GM12878 (cell line): ENCODE measurements at regions not wholly inside any gene's neighbourhood (a gene's known extent, or its start where the extent isn't known, plus 50 kb on each side); places are given as distances from the start of the nearest gene placed in this dataset.

Experiments
- ATAC-seq: fragments of 200-7000 bp; cut with Tn5 transposase; 3 replicates; pipeline ENCODE4 v1.9.1; 2020; ENCODE audit warnings: mild to moderate bottlenecking, moderate library complexity
- BruUV-seq: library from RNA; stranded (reverse); fragments of 400-500 nt; replicated peaks from 2 replicates; lab custom pipeline; 2021; lab: Mats Ljungman, UMichigan
- CTCF ChIA-PET: fragments of 300-600 bp; sonication (Branson Sonifier 250); formaldehyde crosslinking; extraction: SDS; loops from one replicate; lab custom pipeline; 2021; ENCODE audit warnings: inconsistent platforms; lab: Yijun Ruan, JAX
- POLR2A ChIA-PET: fragments of 350-600 bp; formaldehyde crosslinking; extraction: SDS; loops from one replicate; lab custom pipeline; 2021; ENCODE audit warnings: inconsistent platforms; lab: Charles Lee
- RAD21 ChIA-PET: fragments of 300-600 bp; sonication (Branson Sonifier 250); formaldehyde crosslinking; loops from one replicate; lab custom pipeline; 2023; ENCODE audit warnings: antibody characterized with exemption; ENCODE audit not compliant: unreplicated experiment; lab: Charles Lee
- SMC1A ChIA-PET: fragments of 300-600 bp; sonication (Branson Sonifier 250); formaldehyde crosslinking; loops from one replicate; lab custom pipeline; 2023; ENCODE audit not compliant: unreplicated experiment, uncharacterized antibody; lab: Charles Lee
- DNase-seq: peaks from one replicate; pipeline ENCODE4 v3.0.0-alpha.2; 2011; ENCODE audit warnings: low read depth, low spot score
- FAIRE-seq: peaks from 3 replicates; lab custom pipeline; 2011; peaks lifted over from hg19 to GRCh38; lab: Jason Lieb, UNC
- H2AFZ ChIP-seq: 2 replicates; pipeline ENCODE4 v1.6.0; 2011; ENCODE audit warnings: low read depth, low read length, control low read depth; ENCODE audit not compliant: control insufficient read depth
- H3K27ac ChIP-seq: 2 replicates; pipeline ENCODE4 v1.5.1; 2011; ENCODE audit warnings: control low read depth; ENCODE audit not compliant: control insufficient read depth, insufficient read depth
- H3K27me3 ChIP-seq, 2 experiments: replicated peaks in 1 of 2; 2 replicates each; pipeline versions ENCODE4 v1.6.0 to v1.6.1; 2011; ENCODE audit warnings: low read length in 1 of 2; ENCODE audit not compliant: control insufficient read depth in 2 of 2, insufficient read depth in 2 of 2
- H3K36me3 ChIP-seq, 2 experiments: 2 replicates each; pipeline ENCODE4 v1.5.1; 2011; ENCODE audit warnings: low read length in 1 of 2; ENCODE audit not compliant: control insufficient read depth in 2 of 2, insufficient read depth in 2 of 2
- H3K4me1 ChIP-seq: 2 replicates; pipeline ENCODE4 v1.6.1; 2011; ENCODE audit warnings: mild to moderate bottlenecking, low read length, moderate library complexity, mixed read lengths; ENCODE audit not compliant: control insufficient read depth, insufficient read depth
- H3K4me2 ChIP-seq: 2 replicates; pipeline ENCODE4 v1.6.0; 2011; ENCODE audit warnings: control low read depth; ENCODE audit not compliant: control insufficient read depth, insufficient read depth
- H3K4me3 ChIP-seq: fragments of 200-600 bp; sonication (generic); 2 replicates; pipeline ENCODE4 v1.5.1; 2016
- H3K79me2 ChIP-seq: 2 replicates; pipeline ENCODE4 v1.6.0; 2011; ENCODE audit warnings: low read length; ENCODE audit not compliant: control insufficient read depth, insufficient read depth
- H3K9ac ChIP-seq: 2 replicates; pipeline ENCODE4 v1.8.0; 2011; ENCODE audit warnings: low read length, control low read depth, mixed read lengths; ENCODE audit not compliant: control insufficient read depth, insufficient read depth
- H3K9me3 ChIP-seq: replicated peaks from 3 replicates; pipeline ENCODE4 v1.5.1; 2011; ENCODE audit warnings: mild to moderate bottlenecking, low read length; ENCODE audit not compliant: control insufficient read depth, insufficient read depth
- H4K20me1 ChIP-seq: 2 replicates; pipeline ENCODE4 v1.6.0; 2011; ENCODE audit not compliant: control insufficient read depth, insufficient read depth
- BRCA1 ChIP-seq: IDR thresholded peaks from 2 replicates; pipeline ENCODE4 v1.6.1; 2011; ENCODE audit warnings: low read depth, low read length, improper control_type of control experiment
- CBX3 ChIP-seq: fragments of 200-600 bp; sonication (generic); IDR thresholded peaks from 2 replicates; pipeline ENCODE4 v1.6.1; 2016; ENCODE audit warnings: low read depth, borderline replicate concordance
- JUNB ChIP-seq: IDR thresholded peaks from 2 replicates; pipeline ENCODE4 v1.6.1; 2016; ENCODE audit warnings: antibody characterized with exemption, mild to moderate bottlenecking
- MAX ChIP-seq: IDR thresholded peaks from 2 replicates; pipeline ENCODE4 v1.6.1; 2012; ENCODE audit warnings: low read depth, low read length, improper control_type of control experiment
- NR2C1 ChIP-seq: fragments of 450-650 bp; IDR thresholded peaks from 2 replicates; pipeline ENCODE4 v1.6.1; 2017; ENCODE audit warnings: antibody characterized with exemption, mild to moderate bottlenecking, moderate library complexity
- NR2F1 ChIP-seq: fragments of 450-650 bp; conservative IDR thresholded peaks from 2 replicates; pipeline ENCODE4 v1.6.1; 2017; ENCODE audit warnings: mild to moderate bottlenecking
- PAX5 ChIP-seq: IDR thresholded peaks from 2 replicates; pipeline ENCODE4 v1.6.1; 2011; ENCODE audit warnings: low read depth, low read length, borderline replicate concordance
- RBBP5 ChIP-seq: fragments of 200-600 bp; sonication (generic); conservative IDR thresholded peaks from 2 replicates; pipeline ENCODE4 v1.6.1; 2016
- RUNX3 ChIP-seq: IDR thresholded peaks from 2 replicates; pipeline ENCODE4 v1.6.1; 2012; ENCODE audit warnings: low read length, inconsistent platforms
- SMC3 ChIP-seq: IDR thresholded peaks from 2 replicates; pipeline ENCODE4 v1.6.1; 2011; ENCODE audit warnings: low read length, improper control_type of control experiment, borderline replicate concordance
- SREBF2 ChIP-seq: IDR thresholded peaks from 2 replicates; pipeline ENCODE4 v1.6.1; 2012; ENCODE audit warnings: mild to moderate bottlenecking, low read length
- WRNIP1 ChIP-seq: IDR thresholded peaks from 2 replicates; pipeline ENCODE4 v1.6.1; 2011; ENCODE audit warnings: low read depth, low read length, improper control_type of control experiment, borderline replicate concordance
- WGBS: methylation state at CpG from one replicate; pipeline ENCODE4 v1.1.6; 2016; ENCODE audit warnings: low lambda C conversion rate; ENCODE audit not compliant: insufficient replicate concordance, insufficient coverage; ENCODE audit errors: missing lambda C conversion rate; 5-methylcytosine and 5-hydroxymethylcytosine counted together
- in situ Hi-C: fragments of 300-500 bp; cut with MboI; formaldehyde crosslinking; loops from 9 replicates; pipeline ENCODE4 v1.14.3; 2018; ENCODE audit warnings: mixed read lengths
- intact Hi-C: fragments of 100-400 bp; cut with micrococcal nuclease; formaldehyde crosslinking; loops from one replicate; pipeline ENCODE4 v1.14.2; 2022; ENCODE audit not compliant: unreplicated experiment
- TF ChIP-seq, protein P1 (sequence below): fragments of 450-650 bp; IDR thresholded peaks from 2 replicates; pipeline ENCODE4 v1.6.1; 2017; ENCODE audit warnings: mild to moderate bottlenecking
- TF ChIP-seq, protein P2 (sequence below): fragments of 450-650 bp; IDR thresholded peaks from 2 replicates; pipeline ENCODE4 v1.6.1; 2014; ENCODE audit warnings: mild to moderate bottlenecking

GRCh38 chr13:105338773-105339172, 1196.7 kb downstream of the EFNB2 start (continued):
- TF ChIP-seq CBX3, result no peak

- H3K9me3 ChIP-seq, result no peaks in the 10 kb centered on the region
- in situ Hi-C loops, result no loop called here
- intact Hi-C loops, result no loop called here
- no peaks in the 10 kb centered on the region for H3K79me2 ChIP-seq
- H2AFZ ChIP-seq, result no peak overlapping the region
- FAIRE-seq (no peak), ATAC-seq (no peak), DNase-seq (no peak)
- H3K36me3 ChIP-seq, result no peaks in the 10 kb centered on the region
- no peak overlapping the region for H3K27ac ChIP-seq
- no peak overlapping the region for H3K9ac ChIP-seq
- TF ChIP-seq RBBP5 (no peak), SMC3 (no peak), MAX (no peak), NR2F1 (no peak), RUNX3 (no peak), NR2C1 (no peak), WRNIP1 (no peak), SREBF2 (no peak), BRCA1 (no peak), PAX5 (no peak), JUNB (no peak)
- TF ChIP-seq, protein P1, sequence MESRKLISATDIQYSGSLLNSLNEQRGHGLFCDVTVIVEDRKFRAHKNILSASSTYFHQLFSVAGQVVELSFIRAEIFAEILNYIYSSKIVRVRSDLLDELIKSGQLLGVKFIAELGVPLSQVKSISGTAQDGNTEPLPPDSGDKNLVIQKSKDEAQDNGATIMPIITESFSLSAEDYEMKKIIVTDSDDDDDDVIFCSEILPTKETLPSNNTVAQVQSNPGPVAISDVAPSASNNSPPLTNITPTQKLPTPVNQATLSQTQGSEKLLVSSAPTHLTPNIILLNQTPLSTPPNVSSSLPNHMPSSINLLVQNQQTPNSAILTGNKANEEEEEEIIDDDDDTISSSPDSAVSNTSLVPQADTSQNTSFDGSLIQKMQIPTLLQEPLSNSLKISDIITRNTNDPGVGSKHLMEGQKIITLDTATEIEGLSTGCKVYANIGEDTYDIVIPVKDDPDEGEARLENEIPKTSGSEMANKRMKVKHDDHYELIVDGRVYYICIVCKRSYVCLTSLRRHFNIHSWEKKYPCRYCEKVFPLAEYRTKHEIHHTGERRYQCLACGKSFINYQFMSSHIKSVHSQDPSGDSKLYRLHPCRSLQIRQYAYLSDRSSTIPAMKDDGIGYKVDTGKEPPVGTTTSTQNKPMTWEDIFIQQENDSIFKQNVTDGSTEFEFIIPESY, result no peak
- TF ChIP-seq, protein P2, sequence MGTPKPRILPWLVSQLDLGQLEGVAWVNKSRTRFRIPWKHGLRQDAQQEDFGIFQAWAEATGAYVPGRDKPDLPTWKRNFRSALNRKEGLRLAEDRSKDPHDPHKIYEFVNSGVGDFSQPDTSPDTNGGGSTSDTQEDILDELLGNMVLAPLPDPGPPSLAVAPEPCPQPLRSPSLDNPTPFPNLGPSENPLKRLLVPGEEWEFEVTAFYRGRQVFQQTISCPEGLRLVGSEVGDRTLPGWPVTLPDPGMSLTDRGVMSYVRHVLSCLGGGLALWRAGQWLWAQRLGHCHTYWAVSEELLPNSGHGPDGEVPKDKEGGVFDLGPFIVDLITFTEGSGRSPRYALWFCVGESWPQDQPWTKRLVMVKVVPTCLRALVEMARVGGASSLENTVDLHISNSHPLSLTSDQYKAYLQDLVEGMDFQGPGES, result no peak
- no peak overlapping the region for H3K4me3 ChIP-seq
- CTCF ChIA-PET, result interaction anchor here (0.7 kb wide), 1 partner anchor 7 kb away, joined by 4 read pairs; no protein-coding TSS in a partner anchor
- 32% methylated on average over 6 of the region's 6 CpGs for whole genome bisulfite sequencing
- no peaks in the 10 kb centered on the region for H3K27me3 ChIP-seq
- H3K4me1 ChIP-seq, result no peaks in the 10 kb centered on the region
- no peak overlapping the region for H3K4me2 ChIP-seq
- POLR2A ChIA-PET, result interaction anchor here (0.6 kb wide), 1 partner anchor 196 kb away, joined by 5 read pairs; no protein-coding TSS in a partner anchor
- RAD21 ChIA-PET, result no interaction called here
- BruUV-seq, result no TSS peak
- SMC1A ChIA-PET, result no interaction called here
- H4K20me1 ChIP-seq, result no peaks in the 10 kb centered on the region
Measured at GRCh38 chr13:105338006-105338405, 1197.5 kb downstream of the EFNB2 start.
